ENCODE measurements at regions not wholly inside any gene's neighbourhood (a gene's known extent, or its start where the extent isn't known, plus 50 kb on each side); places are given as distances from the start of the nearest gene placed in this dataset.
"Not testable (repeated sequence)": the region's sequence is repeated elsewhere in the genome, so short reads cannot be mapped to it uniquely, and the experiment has no call there.

DNA sequence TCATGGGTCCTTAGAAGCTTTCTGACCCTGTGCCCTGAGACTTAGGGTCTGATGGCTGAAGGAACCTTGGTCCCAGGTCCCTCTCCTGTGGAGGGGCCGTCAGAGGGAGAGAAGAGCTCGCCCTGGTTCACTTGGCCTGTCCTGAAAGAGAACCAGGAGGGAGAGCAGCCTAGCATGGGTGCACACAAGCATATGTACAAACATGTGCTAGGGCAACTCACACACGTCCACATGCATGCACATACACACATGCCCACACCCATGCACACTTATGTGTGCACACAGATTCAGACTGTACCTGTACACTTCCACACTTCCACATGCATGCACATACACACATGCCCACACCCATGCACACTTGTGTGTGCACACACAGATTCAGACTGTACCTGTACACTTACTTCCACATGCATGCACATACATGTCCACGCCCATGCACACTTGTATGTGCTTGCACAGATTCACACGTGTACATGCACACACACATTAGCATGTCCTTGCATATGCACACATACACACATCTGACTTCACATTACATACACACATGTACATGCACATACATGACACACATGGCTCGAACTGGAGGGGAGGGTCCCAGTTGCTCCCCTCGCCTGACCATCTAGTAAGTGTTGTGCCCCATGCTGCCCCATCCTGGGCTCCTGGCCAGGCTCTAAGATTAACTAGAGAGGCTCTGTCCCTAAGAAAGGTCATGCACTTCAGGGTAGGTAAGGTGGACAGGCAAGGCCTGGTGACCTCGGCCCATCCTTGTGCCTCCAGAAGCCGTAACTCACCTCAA lies 122.0 kb downstream of the METRNL start:
- 84 to 95% methylated on average over 8 to 9 of the region's 9 CpGs for WGBS, 2 experiments (ENCODE audit: insufficient coverage in 2 of 2)
- H3K27ac ChIP-seq (ENCODE audit: low read depth, low read length, severe bottlenecking), result no peak overlapping the region
- no peaks in the 10 kb centered on the region for H3K4me1 ChIP-seq (ENCODE audit: control insufficient read depth, insufficient read depth, low read length, poor library complexity, severe bottlenecking)
- no peak overlapping the region for H3K4me3 ChIP-seq (ENCODE audit: extremely low read depth, insufficient read depth, low read length, poor library complexity, severe bottlenecking)
- peaks cover 6% of the 10 kb centered on the region for H3K9me3 ChIP-seq (ENCODE audit: control insufficient read depth, low read length)
- no peaks in the 10 kb centered on the region for H3K36me3 ChIP-seq (ENCODE audit: control insufficient read depth, insufficient read depth, low read length)

DNA sequence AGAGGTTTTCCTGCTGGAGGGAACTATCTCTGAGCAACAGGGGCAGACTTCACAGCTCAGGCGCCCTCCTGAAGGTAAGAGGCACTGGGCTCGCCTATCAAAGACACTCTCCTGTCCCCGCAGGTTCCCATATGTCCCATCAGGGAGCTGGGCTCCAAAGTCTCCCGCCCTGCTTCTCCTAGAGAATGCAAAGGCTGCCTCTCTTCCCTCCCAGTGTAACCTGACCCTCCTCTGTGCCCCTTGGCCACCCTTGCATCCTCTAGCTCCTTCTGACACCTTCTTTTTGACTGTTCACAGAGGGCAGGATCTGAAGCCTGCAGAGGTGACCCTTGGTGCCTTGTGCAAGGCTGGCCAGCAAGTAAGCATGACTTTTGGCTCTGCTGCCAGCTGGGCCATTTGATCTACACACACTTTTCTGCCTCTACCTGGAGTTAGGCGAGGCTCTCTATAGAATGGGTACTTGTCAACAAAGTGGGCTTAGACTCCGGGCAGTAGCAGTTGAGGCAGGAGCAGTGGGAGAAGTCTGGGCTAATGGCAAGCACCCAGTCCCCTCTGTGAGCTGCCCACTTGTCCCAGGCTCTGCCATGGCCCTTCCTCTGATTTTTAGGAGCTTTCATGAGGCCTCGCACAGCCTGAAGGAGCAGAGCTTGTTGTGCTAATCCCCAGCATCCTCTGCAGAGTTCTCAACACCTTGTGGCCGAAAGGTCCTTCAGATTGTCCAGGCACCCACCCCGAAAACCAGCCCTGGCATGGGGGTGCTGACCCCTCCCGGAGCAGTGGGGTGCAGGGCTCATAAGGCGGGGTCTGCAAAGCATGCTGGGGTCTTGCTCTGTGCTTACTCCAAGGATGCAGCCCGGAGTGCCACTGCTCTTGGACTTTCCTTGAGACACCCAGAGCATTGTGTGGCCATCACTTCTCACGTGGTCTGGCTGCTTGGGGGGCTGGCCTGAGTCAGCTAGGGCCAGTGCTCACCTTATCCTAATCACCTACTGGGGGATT lies 122.9 kb downstream of the METRNL start:
- Histone ChIP-seq H3K4me1 (ENCODE audit: control insufficient read depth, insufficient read depth, low read length, poor library complexity, severe bottlenecking) (no peaks in the 10 kb centered on the region), H3K9me3 (ENCODE audit: control insufficient read depth, low read length) (peaks cover 6% of the 10 kb centered on the region), H3K27ac (ENCODE audit: low read depth, low read length, severe bottlenecking) (no peak overlapping the region), H3K36me3 (ENCODE audit: control insufficient read depth, insufficient read depth, low read length) (no peaks in the 10 kb centered on the region), H3K4me3 (ENCODE audit: extremely low read depth, insufficient read depth, low read length, poor library complexity, severe bottlenecking) (no peak overlapping the region)
- 77 to 86% methylated on average over 10 to 13 of the region's 13 CpGs for WGBS, 2 experiments (ENCODE audit: insufficient coverage in 2 of 2)

DNA sequence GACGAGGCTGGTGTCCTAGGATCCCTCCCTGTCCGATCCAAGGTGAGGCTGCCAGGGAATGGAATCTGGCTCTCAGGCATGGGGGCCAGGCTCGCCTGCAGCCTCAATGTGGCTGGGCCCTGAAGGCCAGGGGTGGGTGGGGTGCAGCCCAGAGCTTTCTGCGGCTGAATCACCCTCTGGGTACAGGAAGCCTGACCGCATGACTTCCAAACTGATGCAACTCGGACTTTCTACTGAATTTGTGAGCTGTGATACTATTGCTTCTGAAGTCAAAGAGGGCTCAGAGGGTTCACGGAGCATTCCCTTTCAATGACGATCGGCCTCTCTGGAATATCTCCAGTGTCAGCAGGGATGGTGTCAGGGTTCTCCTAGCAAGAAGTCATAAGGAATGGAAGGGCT lies 123.7 kb downstream of the METRNL start:
- Histone ChIP-seq H3K4me3 (ENCODE audit: extremely low read depth, insufficient read depth, low read length, poor library complexity, severe bottlenecking) (no peak overlapping the region), H3K27ac (ENCODE audit: low read depth, low read length, severe bottlenecking) (no peak overlapping the region)

DNA sequence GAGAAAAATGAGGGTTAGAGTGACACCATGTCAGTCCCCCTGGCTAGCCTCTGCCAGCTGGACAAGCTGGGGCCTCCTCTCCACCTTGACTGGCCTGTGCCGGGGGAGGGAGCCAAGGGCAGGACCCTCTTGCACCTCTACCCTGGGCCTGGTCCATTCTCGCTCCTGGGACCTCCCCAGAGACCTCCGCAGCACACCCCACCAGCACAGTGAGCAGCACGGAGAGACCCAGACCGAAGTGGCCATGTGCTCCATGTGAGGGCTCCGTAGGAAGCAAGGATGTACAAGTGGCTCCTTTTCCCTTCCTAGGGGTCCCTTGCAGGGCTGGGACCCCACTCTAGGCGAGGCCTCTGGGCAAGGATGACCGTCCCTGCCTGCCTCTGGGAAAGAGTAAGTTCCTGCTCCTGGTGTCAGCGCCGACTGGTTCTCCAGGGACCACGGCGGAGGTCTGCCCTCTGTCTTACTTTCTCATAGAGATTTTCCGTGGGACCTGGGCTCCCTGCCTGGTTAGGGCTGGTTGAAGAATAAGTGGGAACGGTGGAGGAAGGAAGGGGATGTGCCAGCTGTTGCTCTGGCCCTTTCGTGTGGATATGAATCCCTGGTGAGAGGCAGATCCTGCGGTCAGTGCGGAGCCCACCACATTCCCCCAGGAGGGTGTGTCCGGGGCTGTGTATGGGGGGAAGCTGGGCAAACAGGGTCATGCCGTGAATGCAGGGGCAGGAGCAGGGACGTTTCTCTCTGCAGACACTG lies 124.2 kb downstream of the METRNL start:
- no peaks in the 10 kb centered on the region for H3K4me1 ChIP-seq (ENCODE audit: control insufficient read depth, insufficient read depth, low read length, poor library complexity, severe bottlenecking)
- 85 to 93% methylated on average over 12 to 14 of the region's 20 CpGs for WGBS, 2 experiments (ENCODE audit: insufficient coverage in 2 of 2)
- no peak overlapping the region for H3K27ac ChIP-seq (ENCODE audit: low read depth, low read length, severe bottlenecking)
- H3K9me3 ChIP-seq (ENCODE audit: control insufficient read depth, low read length), result peaks cover 6% of the 10 kb centered on the region
- H3K36me3 ChIP-seq (ENCODE audit: control insufficient read depth, insufficient read depth, low read length), result no peaks in the 10 kb centered on the region
- H3K4me3 ChIP-seq (ENCODE audit: extremely low read depth, insufficient read depth, low read length, poor library complexity, severe bottlenecking), result no peak overlapping the region

More for the DNA sequence above, 123.7 kb downstream of the METRNL start:
- Histone ChIP-seq H3K9me3 (ENCODE audit: control insufficient read depth, low read length) (peaks cover 6% of the 10 kb centered on the region), H3K4me1 (ENCODE audit: control insufficient read depth, insufficient read depth, low read length, poor library complexity, severe bottlenecking) (no peaks in the 10 kb centered on the region), H3K36me3 (ENCODE audit: control insufficient read depth, insufficient read depth, low read length) (no peaks in the 10 kb centered on the region)
- 91 to 94% methylated on average over 9 of the region's 9 CpGs for WGBS, 2 experiments (ENCODE audit: insufficient coverage in 2 of 2)

DNA sequence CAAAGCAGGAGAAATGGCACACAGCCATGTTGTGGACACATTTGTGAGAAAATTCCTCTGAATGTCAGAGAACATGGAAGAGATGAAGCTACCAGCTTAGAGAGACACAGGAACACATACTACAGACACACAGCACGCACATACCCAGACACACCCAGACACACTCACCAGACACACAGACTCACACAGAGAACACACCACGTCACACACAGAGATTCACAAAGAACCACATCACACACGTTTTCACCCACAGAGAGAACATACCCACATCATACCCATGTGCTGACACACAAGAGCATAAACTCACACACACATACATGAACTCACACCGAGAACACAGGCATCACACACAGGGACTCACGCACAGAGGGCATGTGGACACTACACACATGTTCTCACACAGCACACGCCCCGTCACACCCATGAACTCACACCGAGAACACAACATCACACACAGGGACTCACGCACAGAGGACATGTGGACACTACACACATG lies 124.9 kb downstream of the METRNL start:
- peaks cover 6% of the 10 kb centered on the region for H3K9me3 ChIP-seq (ENCODE audit: control insufficient read depth, low read length)
- no peak overlapping the region for H3K4me3 ChIP-seq (ENCODE audit: extremely low read depth, insufficient read depth, low read length, poor library complexity, severe bottlenecking)
- WGBS, 2 experiments (ENCODE audit: insufficient coverage in 2 of 2), result 76 to 83% methylated on average over 3 to 4 of the region's 9 CpGs
- H3K27ac ChIP-seq (ENCODE audit: low read depth, low read length, severe bottlenecking), result no peak overlapping the region
- no peaks in the 10 kb centered on the region for H3K36me3 ChIP-seq (ENCODE audit: control insufficient read depth, insufficient read depth, low read length)
- H3K4me1 ChIP-seq (ENCODE audit: control insufficient read depth, insufficient read depth, low read length, poor library complexity, severe bottlenecking), result no peaks in the 10 kb centered on the region

DNA sequence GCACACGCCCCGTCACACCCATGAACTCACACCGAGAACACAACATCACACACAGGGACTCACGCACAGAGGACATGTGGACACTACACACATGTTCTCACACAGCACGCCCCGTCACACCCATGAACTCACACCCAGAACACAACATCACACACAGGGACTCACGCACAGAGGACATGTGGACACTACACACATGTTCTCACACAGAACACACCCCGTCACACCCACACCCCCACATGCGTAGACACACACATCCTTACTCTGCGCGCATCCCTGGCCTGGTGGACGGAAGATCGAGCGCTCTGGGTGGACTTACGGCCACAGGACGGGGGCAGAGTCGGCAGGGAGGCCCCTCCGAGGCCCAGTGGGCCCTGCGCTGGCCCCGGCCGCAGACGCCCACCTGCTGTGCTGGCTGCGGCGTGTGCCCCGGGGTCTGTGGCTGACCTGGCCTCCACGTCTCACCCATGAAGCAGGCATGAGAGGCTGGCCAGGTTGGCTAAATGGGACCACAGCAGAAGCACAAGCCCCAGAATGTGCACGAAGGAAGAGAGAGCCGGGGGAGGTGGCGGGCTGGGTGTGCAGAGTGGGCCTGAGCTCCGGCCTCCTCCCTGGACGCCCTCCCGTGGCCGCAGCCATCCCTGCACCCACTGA lies 125.5 kb downstream of the METRNL start:
- WGBS, 2 experiments (ENCODE audit: insufficient coverage in 2 of 2), result 83 to 98% methylated on average over 1 to 10 of the region's 33 CpGs

DNA sequence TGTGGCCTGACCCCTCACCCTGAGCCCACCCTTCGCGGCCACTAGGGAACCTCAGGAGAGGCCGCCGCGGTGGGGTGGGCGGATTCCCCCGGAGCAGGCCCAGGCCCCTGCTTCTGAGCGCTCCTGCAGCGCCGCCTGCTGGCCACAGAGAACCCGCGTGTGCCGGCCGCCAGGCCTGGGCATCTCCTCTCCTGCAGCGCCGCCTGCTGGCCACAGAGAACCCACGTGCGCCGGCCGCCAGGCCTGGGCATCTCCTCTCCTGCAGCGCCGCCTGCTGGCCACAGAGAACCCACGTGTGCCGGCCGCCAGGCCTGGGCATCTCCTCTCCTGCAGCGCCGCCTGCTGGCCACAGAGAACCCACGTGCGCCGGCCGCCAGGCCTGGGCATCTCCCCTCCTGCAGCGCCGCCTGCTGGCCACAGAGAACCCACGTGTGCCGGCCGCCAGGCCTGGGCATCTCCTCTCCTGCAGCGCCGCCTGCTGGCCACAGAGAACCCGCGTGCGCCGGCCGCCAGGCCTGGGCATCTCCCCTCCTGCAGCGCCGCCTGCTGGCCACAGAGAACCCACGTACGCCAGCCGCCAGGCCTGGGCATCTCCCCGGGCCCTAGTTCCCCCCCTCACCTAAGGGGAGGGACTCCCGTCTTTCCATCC lies 126.1 kb downstream of the METRNL start:
- no CpG with 5 or more reads among the region's 50 CpGs for WGBS, 2 experiments (ENCODE audit: insufficient coverage in 2 of 2)
- not testable (repeated sequence) for H3K9me3 ChIP-seq (ENCODE audit: control insufficient read depth, low read length); H3K4me1 ChIP-seq (ENCODE audit: control insufficient read depth, insufficient read depth, low read length, poor library complexity, severe bottlenecking); H3K27ac ChIP-seq (ENCODE audit: low read depth, low read length, severe bottlenecking); H3K36me3 ChIP-seq (ENCODE audit: control insufficient read depth, insufficient read depth, low read length); H3K4me3 ChIP-seq (ENCODE audit: extremely low read depth, insufficient read depth, low read length, poor library complexity, severe bottlenecking)

More for the DNA sequence above, 125.5 kb downstream of the METRNL start:
- H3K4me1 ChIP-seq (ENCODE audit: control insufficient read depth, insufficient read depth, low read length, poor library complexity, severe bottlenecking); H3K36me3 ChIP-seq (ENCODE audit: control insufficient read depth, insufficient read depth, low read length); H3K27ac ChIP-seq (ENCODE audit: low read depth, low read length, severe bottlenecking); H3K4me3 ChIP-seq (ENCODE audit: extremely low read depth, insufficient read depth, low read length, poor library complexity, severe bottlenecking); H3K9me3 ChIP-seq (ENCODE audit: control insufficient read depth, low read length): not testable (repeated sequence)

DNA sequence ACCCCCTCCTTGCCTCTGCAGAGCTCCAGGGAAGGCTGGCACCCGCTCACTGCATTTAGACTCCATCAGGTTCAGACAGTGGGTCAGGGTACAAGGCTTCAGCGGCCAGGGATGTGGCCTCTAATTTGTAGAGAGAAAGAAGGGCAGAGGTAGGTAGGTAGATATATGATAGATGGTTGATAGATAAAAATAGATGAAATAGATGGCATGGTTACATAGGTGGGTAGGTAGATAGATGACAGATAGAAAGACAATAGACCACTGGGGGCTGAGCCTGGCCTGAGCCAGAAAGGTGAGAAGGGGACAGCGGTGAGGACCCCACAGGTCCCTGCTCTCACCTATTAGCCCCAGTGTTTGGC lies 126.6 kb downstream of the METRNL start:
- 83% methylated on average over 1 of the region's 3 CpGs; no CpG with 5 or more reads in 1 of the 2 experiments for WGBS, 2 experiments (ENCODE audit: insufficient coverage in 2 of 2)
- not testable (repeated sequence) for H3K9me3 ChIP-seq (ENCODE audit: control insufficient read depth, low read length); H3K27ac ChIP-seq (ENCODE audit: low read depth, low read length, severe bottlenecking); H3K4me3 ChIP-seq (ENCODE audit: extremely low read depth, insufficient read depth, low read length, poor library complexity, severe bottlenecking); H3K4me1 ChIP-seq (ENCODE audit: control insufficient read depth, insufficient read depth, low read length, poor library complexity, severe bottlenecking); H3K36me3 ChIP-seq (ENCODE audit: control insufficient read depth, insufficient read depth, low read length)

DNA sequence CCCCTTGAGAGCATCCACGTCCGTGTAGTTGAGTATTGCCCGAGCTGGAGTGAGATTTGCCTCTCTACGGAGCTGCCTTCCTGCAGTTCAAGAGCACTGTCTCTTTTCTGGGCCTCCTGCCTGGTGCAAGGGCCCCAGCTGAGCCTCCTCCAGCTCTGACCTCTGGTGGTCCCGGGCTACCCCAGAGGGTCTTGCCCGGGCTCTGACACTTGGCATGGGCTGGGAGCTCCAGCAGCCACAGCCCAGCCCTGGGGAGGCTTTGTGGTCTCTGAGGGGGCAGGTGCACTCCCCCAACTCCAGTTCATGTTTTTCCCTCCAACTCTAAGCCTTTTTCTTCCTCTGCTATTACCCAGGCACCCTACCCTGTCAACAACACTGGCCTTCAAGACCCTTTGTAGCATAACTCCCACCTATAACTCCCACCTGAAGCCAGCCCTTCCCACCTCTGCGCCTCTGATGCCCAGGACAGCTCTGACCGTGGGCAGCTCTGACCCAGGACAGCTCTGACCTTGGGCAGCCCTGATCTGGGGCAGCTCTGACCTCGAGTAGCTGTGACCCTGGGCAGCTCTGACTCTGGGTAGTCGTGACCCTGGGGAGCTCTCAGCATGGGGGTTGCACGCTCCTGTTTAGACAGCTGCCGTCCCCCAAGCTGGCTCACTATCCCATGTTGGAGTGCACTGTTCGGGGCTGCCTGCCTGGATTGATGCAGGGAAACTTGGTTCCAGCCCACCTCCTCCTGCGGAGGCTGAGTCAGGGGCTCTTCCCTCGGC lies 127.6 kb downstream of the METRNL start:
- H3K36me3 ChIP-seq (ENCODE audit: control insufficient read depth, insufficient read depth, low read length); H3K9me3 ChIP-seq (ENCODE audit: control insufficient read depth, low read length); H3K27ac ChIP-seq (ENCODE audit: low read depth, low read length, severe bottlenecking); H3K4me1 ChIP-seq (ENCODE audit: control insufficient read depth, insufficient read depth, low read length, poor library complexity, severe bottlenecking); H3K4me3 ChIP-seq (ENCODE audit: extremely low read depth, insufficient read depth, low read length, poor library complexity, severe bottlenecking): not testable (repeated sequence)
- WGBS, 2 experiments (ENCODE audit: insufficient coverage in 2 of 2), result 93% methylated on average over 3 of the region's 15 CpGs; no CpG with 5 or more reads in 1 of the 2 experiments
